H9 (cell line): ENCODE measurements at regions not wholly inside any gene's neighbourhood (a gene's known extent, or its start where the extent isn't known, plus 50 kb on each side); places are given as distances from the start of the nearest gene placed in this dataset.
A peak's percentile ranks its signal among the peaks of the same experiment; 100 is the strongest.
"Not testable (repeated sequence)": the region's sequence is repeated elsewhere in the genome, so short reads cannot be mapped to it uniquely, and the experiment has no call there.

Source experiments
- DNase-seq: peaks from one replicate; pipeline ENCODE4 v3.0.0-alpha.2; 2017
- H2AFZ ChIP-seq: one replicate; pipeline ENCODE4 v1.6.1; 2013; ENCODE audit warnings: mild to moderate bottlenecking, low read length, control low read depth, moderate library complexity
- H2AK5ac ChIP-seq: 2 replicates; pipeline ENCODE4 v1.6.1; 2013; ENCODE audit warnings: low read length, control low read depth, mixed read lengths; ENCODE audit not compliant: insufficient read length
- H2BK120ac ChIP-seq: one replicate; pipeline ENCODE4 v1.6.1; 2013; ENCODE audit warnings: low read depth, mild to moderate bottlenecking, low read length, control low read depth, inconsistent platforms; ENCODE audit not compliant: poor library complexity, severe bottlenecking
- H2BK12ac ChIP-seq: 2 replicates; pipeline ENCODE4 v1.6.1; 2013; ENCODE audit warnings: low read length, control low read depth, mixed read lengths, low read depth; ENCODE audit not compliant: insufficient read length
- H2BK15ac ChIP-seq: 2 replicates; pipeline ENCODE4 v1.6.1; 2013; ENCODE audit warnings: low read depth, low read length, control low read depth
- H2BK20ac ChIP-seq: one replicate; pipeline ENCODE4 v1.6.1; 2013; ENCODE audit warnings: low read depth, mild to moderate bottlenecking, low read length, control low read depth, inconsistent platforms; ENCODE audit not compliant: poor library complexity, severe bottlenecking
- H2BK5ac ChIP-seq: 2 replicates; pipeline ENCODE4 v1.6.1; 2013; ENCODE audit warnings: low read length, control low read depth, mixed read lengths; ENCODE audit not compliant: insufficient read length
- H3K14ac ChIP-seq: 2 replicates; pipeline ENCODE4 v1.6.1; 2013; ENCODE audit warnings: low read length, control low read depth; ENCODE audit not compliant: insufficient read depth
- H3K18ac ChIP-seq: 2 replicates; pipeline ENCODE4 v1.6.1; 2013; ENCODE audit warnings: low read depth, mild to moderate bottlenecking, mixed read lengths, low read length, control low read depth; ENCODE audit not compliant: insufficient read length
- H3K23ac ChIP-seq: 2 replicates; pipeline ENCODE4 v1.6.1; 2013; ENCODE audit warnings: low read length, control low read depth, mixed read lengths, low read depth; ENCODE audit not compliant: insufficient read length
- H3K23me2 ChIP-seq: 2 replicates; pipeline ENCODE4 v1.6.1; 2013; ENCODE audit warnings: low read depth, mild to moderate bottlenecking, mixed read lengths, low read length, control low read depth; ENCODE audit not compliant: insufficient read length, poor library complexity, severe bottlenecking
- H3K27ac ChIP-seq: 2 replicates; pipeline ENCODE4 v1.5.1; 2013; ENCODE audit warnings: low read length, control low read depth, mixed read lengths, low read depth; ENCODE audit not compliant: insufficient read length
- H3K27me3 ChIP-seq: 2 replicates; pipeline ENCODE4 v1.6.1; 2013; ENCODE audit warnings: low read length, control low read depth, inconsistent platforms; ENCODE audit not compliant: insufficient read depth
- H3K4ac ChIP-seq: 2 replicates; pipeline ENCODE4 v1.6.1; 2013; ENCODE audit warnings: low read depth, mild to moderate bottlenecking, control low read depth, inconsistent platforms, low read length, moderate library complexity
- H3K4me1 ChIP-seq: 2 replicates; pipeline ENCODE4 v1.6.1; 2013; ENCODE audit warnings: low read length, control low read depth, inconsistent platforms; ENCODE audit not compliant: insufficient read depth
- H3K4me2 ChIP-seq: 2 replicates; pipeline ENCODE4 v1.6.1; 2013; ENCODE audit warnings: low read length, control low read depth, mixed read lengths; ENCODE audit not compliant: insufficient read length, insufficient read depth
- H3K56ac ChIP-seq: 2 replicates; pipeline ENCODE4 v1.6.1; 2013; ENCODE audit warnings: low read depth, mild to moderate bottlenecking, mixed read lengths, low read length, control low read depth; ENCODE audit not compliant: insufficient read length
- H3K79me1 ChIP-seq: 2 replicates; pipeline ENCODE4 v1.6.1; 2013; ENCODE audit warnings: low read depth, mild to moderate bottlenecking, moderate library complexity, low read length, control low read depth, inconsistent platforms; ENCODE audit not compliant: insufficient read depth, poor library complexity, severe bottlenecking
- H3K79me2 ChIP-seq: 2 replicates; pipeline ENCODE4 v1.6.1; 2013; ENCODE audit warnings: low read length, control low read depth, inconsistent platforms; ENCODE audit not compliant: insufficient read depth
- H3K9ac ChIP-seq: 2 replicates; pipeline ENCODE4 v1.6.1; 2013; ENCODE audit warnings: low read length, control low read depth, mixed read lengths; ENCODE audit not compliant: insufficient read length; ENCODE audit errors: extremely low read depth
- H3K9me3 ChIP-seq: one replicate; pipeline ENCODE4 v1.6.1; 2013; ENCODE audit warnings: low read depth, low read length, inconsistent platforms; ENCODE audit not compliant: control insufficient read depth
- H3T11ph ChIP-seq: one replicate; pipeline ENCODE4 v1.6.1; 2013; ENCODE audit warnings: mild to moderate bottlenecking, low read length, control low read depth, inconsistent platforms
- H4K20me1 ChIP-seq: one replicate; pipeline ENCODE4 v1.6.1; 2013; ENCODE audit not compliant: control insufficient read depth, insufficient read length, insufficient read depth
- H4K5ac ChIP-seq: 2 replicates; pipeline ENCODE4 v1.6.1; 2013; ENCODE audit warnings: low read depth, mild to moderate bottlenecking, mixed read lengths, low read length, control low read depth; ENCODE audit not compliant: insufficient read length
- H4K8ac ChIP-seq: replicated peaks from 2 replicates; pipeline ENCODE4 v1.6.1; 2013; ENCODE audit warnings: low read length, control low read depth, mixed read lengths, low read depth; ENCODE audit not compliant: insufficient read length
- H4K91ac ChIP-seq: 2 replicates; pipeline ENCODE4 v1.6.1; 2013; ENCODE audit warnings: low read depth, mild to moderate bottlenecking, moderate library complexity, mixed read lengths, low read length, control low read depth; ENCODE audit not compliant: insufficient read length
- H3K27ac Mint-ChIP-seq, 3 experiments: 2 replicates in 2 of 3; 3 replicates in 1 of 3; pipeline ENCODE4 v1.8.0; 2020 to 2021; ENCODE audit warnings: mixed read lengths in 3 of 3, mild to moderate bottlenecking in 1 of 3, moderate library complexity in 1 of 3
- H3K27me3 Mint-ChIP-seq: 2 replicates; pipeline ENCODE4 v1.8.0; 2021; ENCODE audit warnings: low read depth, mild to moderate bottlenecking, moderate library complexity, mixed read lengths
- H3K36me3 Mint-ChIP-seq, 3 experiments: 2 replicates in 2 of 3; 3 replicates in 1 of 3; pipeline ENCODE4 v1.8.0; 2020 to 2021; ENCODE audit warnings: low read depth in 3 of 3, mixed read lengths in 3 of 3; ENCODE audit not compliant: insufficient read depth in 1 of 3
- H3K4me1 Mint-ChIP-seq, 2 experiments: 2 replicates each; pipeline ENCODE4 v1.8.0; 2020; ENCODE audit warnings: mixed read lengths in 2 of 2
- H3K4me3 Mint-ChIP-seq, 2 experiments: 2 replicates in 1 of 2; 3 replicates in 1 of 2; pipeline ENCODE4 v1.8.0; 2020 to 2021; ENCODE audit warnings: mild to moderate bottlenecking in 2 of 2, mixed read lengths in 2 of 2, moderate library complexity in 1 of 2
- H3K9me3 Mint-ChIP-seq, 2 experiments: 2 replicates in 1 of 2; 3 replicates in 1 of 2; pipeline ENCODE4 v1.8.0; 2020; ENCODE audit warnings: mild to moderate bottlenecking in 2 of 2, mixed read lengths in 2 of 2, moderate library complexity in 1 of 2
- WGBS: extraction: QIAGEN DNeasy Blood & Tissue Kit; methylation state at CpG from one replicate; pipeline ENCODE4 v1.1.7; 2013; ENCODE audit warnings: missing lambda C conversion rate, low lambda C conversion rate, mixed read lengths; ENCODE audit not compliant: insufficient read length; ENCODE audit errors: extremely low coverage; 5-methylcytosine and 5-hydroxymethylcytosine counted together
- TF ChIP-seq, protein P1 (sequence below): fragments of 200-600 bp; sonication (generic); conservative IDR thresholded peaks from 3 replicates; pipeline ENCODE4 v1.8.0; 2021; ENCODE audit warnings: antibody characterized with exemption, mild to moderate bottlenecking

DNA sequence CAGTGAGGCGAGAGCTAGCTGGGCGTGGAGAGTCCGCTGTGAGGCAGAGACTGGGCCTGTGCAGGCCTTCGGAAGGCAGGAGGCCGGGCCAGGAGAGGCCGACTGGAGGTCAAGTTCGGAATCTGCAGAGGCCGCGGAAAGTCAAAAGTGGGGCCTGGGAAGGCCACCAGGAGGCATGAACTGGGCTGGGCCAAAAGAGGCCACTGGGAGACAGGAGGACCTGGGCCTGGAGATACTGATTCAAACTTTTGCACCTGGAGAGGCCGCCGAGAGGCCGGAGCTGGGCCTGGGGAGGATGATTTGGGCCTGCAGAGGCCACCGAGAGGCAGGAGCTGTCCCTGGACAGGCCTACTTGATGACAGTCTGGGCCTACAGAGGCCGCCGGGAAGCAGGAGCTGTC, 321.8 kb downstream of the ZNF479 start:
- Histone ChIP-seq H2BK120ac (no peak overlapping the region), H3K9me3 (peaks cover 16% of the 10 kb centered on the region), H2BK12ac (no peak overlapping the region), H2BK20ac (no peak overlapping the region), H4K5ac (no peak overlapping the region), H2BK5ac (no peak overlapping the region), H4K91ac (no peak overlapping the region), H3K27me3 (no peaks in the 10 kb centered on the region), H2AK5ac (no peak overlapping the region), H4K8ac (no peak overlapping the region), H3K23ac (no peak overlapping the region), H3K27ac (no peak overlapping the region), H2BK15ac (no peak overlapping the region), H3K23me2 (no peaks in the 10 kb centered on the region), H3K79me1 (no peaks in the 10 kb centered on the region), H3K14ac (no peak overlapping the region), H3K56ac (no peak overlapping the region), H2AFZ (no peak overlapping the region), H3K9ac (no peak overlapping the region), H3K4me1 (no peaks in the 10 kb centered on the region), H3K79me2 (no peaks in the 10 kb centered on the region), H3K18ac (no peak overlapping the region), H4K20me1 (no peaks in the 10 kb centered on the region), H3K4me2 (no peak overlapping the region), H3T11ph (no peak overlapping the region), H3K4ac (no peak overlapping the region)
- H3K4me1 Mint-ChIP-seq: no peaks in the 10 kb centered on the region
- H3K4me3 Mint-ChIP-seq: no peak overlapping the region
- no CpG with 5 or more reads among the region's 15 CpGs for WGBS
- peaks cover 0 to 8% (median 3%) of the 10 kb centered on the region in 3 experiments; a peak in 5 of 7 replicates for H3K36me3 Mint-ChIP-seq
- H3K27me3 Mint-ChIP-seq: no peaks in the 10 kb centered on the region
- peaks cover 32 to 42% of the 10 kb centered on the region in 2 experiments for H3K9me3 Mint-ChIP-seq
- TF ChIP-seq, protein P1, sequence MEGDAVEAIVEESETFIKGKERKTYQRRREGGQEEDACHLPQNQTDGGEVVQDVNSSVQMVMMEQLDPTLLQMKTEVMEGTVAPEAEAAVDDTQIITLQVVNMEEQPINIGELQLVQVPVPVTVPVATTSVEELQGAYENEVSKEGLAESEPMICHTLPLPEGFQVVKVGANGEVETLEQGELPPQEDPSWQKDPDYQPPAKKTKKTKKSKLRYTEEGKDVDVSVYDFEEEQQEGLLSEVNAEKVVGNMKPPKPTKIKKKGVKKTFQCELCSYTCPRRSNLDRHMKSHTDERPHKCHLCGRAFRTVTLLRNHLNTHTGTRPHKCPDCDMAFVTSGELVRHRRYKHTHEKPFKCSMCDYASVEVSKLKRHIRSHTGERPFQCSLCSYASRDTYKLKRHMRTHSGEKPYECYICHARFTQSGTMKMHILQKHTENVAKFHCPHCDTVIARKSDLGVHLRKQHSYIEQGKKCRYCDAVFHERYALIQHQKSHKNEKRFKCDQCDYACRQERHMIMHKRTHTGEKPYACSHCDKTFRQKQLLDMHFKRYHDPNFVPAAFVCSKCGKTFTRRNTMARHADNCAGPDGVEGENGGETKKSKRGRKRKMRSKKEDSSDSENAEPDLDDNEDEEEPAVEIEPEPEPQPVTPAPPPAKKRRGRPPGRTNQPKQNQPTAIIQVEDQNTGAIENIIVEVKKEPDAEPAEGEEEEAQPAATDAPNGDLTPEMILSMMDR: no peak
- DNase-seq: no peak
- H3K27ac Mint-ChIP-seq: peak overlapping the region in 1 of 3 experiments; percentile 55; a peak in 1 of 7 replicates

DNA sequence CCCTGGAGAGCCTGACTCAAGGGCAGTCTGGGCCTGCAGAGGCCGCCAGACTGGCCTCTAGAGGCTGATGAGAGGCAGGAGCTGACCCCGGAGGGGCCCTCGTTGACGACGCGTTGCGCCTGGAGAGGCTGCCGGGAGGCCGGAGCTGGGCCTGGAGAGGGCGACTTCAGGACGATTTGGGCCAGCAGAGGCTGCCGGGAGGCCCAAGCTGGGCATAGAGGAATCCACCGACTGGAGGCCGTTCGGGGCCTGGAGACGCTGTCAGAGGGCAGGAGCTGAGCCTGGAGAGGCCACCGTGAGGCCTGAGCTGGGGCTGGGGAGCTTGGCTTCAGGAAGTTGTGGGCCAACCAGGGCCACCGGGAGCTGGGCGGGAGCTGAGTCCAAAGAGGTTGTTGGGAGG, 322.5 kb downstream of the ZNF479 start:
- not testable (repeated sequence) for H2AFZ ChIP-seq, H3K9ac ChIP-seq, H3K27ac ChIP-seq, H2AK5ac ChIP-seq, H3K79me1 ChIP-seq, H4K20me1 ChIP-seq, H2BK120ac ChIP-seq, H4K91ac ChIP-seq, H3K27me3 Mint-ChIP-seq, H3K79me2 ChIP-seq, H3K27me3 ChIP-seq, H3K23me2 ChIP-seq, H2BK12ac ChIP-seq, H3K36me3 Mint-ChIP-seq, H3K4me2 ChIP-seq, H4K8ac ChIP-seq, H4K5ac ChIP-seq, H3K4me1 ChIP-seq, H3K14ac ChIP-seq, H3T11ph ChIP-seq, DNase-seq, H3K27ac Mint-ChIP-seq, H3K4ac ChIP-seq, H2BK15ac ChIP-seq, H3K23ac ChIP-seq, H3K18ac ChIP-seq, H3K56ac ChIP-seq, H3K4me3 Mint-ChIP-seq, H2BK20ac ChIP-seq, H2BK5ac ChIP-seq, H3K4me1 Mint-ChIP-seq
- peaks cover 16% of the 10 kb centered on the region for H3K9me3 ChIP-seq
- peaks cover 32 to 43% of the 10 kb centered on the region in 2 experiments for H3K9me3 Mint-ChIP-seq
- WGBS: no CpG with 5 or more reads among the region's 19 CpGs
